ELF-1 (cell line): ENCODE measurements at regions not wholly inside any gene's neighbourhood (a gene's known extent, or its start where the extent isn't known, plus 50 kb on each side); places are given as distances from the start of the nearest gene placed in this dataset.

Source experiments
- DNase-seq: peaks from one replicate; pipeline ENCODE4 v3.0.0-alpha.2; 2016; ENCODE audit warnings: low read depth, low spot score

DNA sequence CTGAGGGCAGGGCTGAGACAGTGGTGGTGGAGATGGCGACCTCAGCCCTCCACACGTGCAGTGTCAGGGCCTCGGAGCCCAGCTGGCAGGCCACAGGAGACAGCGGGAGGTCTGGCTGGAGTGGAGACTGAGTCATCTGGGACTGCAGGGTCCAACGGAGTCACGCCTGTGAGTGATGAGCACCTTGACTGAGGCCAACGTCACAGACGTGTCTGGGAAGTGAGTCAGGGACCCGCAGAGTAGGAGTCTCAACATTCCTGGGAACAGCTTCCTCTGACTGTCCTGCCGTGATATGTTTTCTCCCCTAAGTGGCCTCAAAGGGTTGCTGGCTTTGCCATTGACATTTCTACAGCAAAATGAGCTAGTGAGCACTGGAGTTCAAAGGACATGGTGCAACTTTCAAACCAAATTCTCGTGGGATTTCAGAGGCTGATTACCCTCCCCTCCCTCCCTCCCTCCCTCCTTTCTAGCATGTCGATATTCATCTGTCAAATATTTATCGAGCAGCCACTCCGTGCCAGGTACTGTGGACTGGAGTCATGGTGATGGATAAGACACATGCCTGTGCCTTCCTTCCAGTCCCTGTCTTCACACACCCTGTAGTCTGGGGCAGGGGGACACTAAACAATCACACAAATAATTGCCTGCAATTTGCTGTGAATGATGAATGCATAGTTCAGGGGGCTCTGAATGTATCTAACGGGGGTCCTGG, 53.3 kb upstream of the AMOTL2 start:
- DNase-seq = peak; percentile 69

DNA sequence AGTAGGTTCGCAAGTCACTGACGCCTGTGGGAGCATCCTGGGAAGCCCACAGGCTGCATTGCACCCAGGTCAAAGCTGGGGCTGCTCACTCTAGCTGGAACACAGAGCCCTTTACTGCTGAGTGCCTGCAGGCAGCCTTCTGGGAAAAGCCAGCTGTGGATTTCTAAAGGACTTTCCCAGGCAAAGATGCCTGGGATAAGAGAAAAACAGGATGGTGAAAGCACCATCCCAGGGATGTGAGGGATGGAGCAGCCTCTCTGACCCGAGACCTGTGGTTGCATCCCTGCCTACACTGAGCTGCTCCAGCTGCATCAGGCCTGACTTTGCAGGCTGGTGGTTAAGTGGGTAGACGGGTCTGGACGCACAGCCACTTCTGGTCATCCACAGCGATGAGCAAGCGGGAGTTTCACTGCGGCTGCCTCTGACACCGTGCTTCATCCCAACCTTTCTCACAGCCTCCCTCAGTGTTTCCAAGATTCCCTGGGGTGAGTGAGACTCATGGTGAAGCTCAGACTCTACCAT, 52.5 kb upstream of the AMOTL2 start:
- no peak for DNase-seq

GRCh38 chr3:134425943-134426342, 51.7 kb upstream of the AMOTL2 start:
- DNase-seq = no peak
